Sigmoid colon (tissue), 6 donors: ENCODE measurements at regions not wholly inside any gene's neighbourhood (a gene's known extent, or its start where the extent isn't known, plus 50 kb on each side); places are given as distances from the start of the nearest gene placed in this dataset.
"Not testable (repeated sequence)": the region's sequence is repeated elsewhere in the genome, so short reads cannot be mapped to it uniquely, and the experiment has no call there.

Experiments used
- DNase-seq: peaks from one replicate; pipeline ENCODE4 v3.0.0-alpha.2; 2019
- H3K27ac ChIP-seq, 4 donors: fragments of 200-600 bp; sonication (generic); one replicate each; pipeline ENCODE4 v1.5.1; 2016 to 2019; ENCODE audit warnings: mild to moderate bottlenecking in 1 of 4
- H3K27me3 ChIP-seq, 3 donors: fragments of 200-600 bp; sonication (generic); one replicate each; pipeline ENCODE4 v1.5.1; 2019; ENCODE audit warnings: mild to moderate bottlenecking in 1 of 3
- H3K36me3 ChIP-seq, 4 donors: fragments of 200-600 bp; sonication (generic); one replicate each; pipeline ENCODE4 v1.5.1; 2016 to 2019
- H3K4me1 ChIP-seq, 4 donors: fragments of 200-600 bp; sonication (generic); one replicate each; pipeline ENCODE4 v1.5.1; 2017 to 2019
- H3K4me3 ChIP-seq, 4 donors: fragments of 200-600 bp; sonication (generic); one replicate each; pipeline ENCODE4 v1.5.1; 2017 to 2019; ENCODE audit warnings: mild to moderate bottlenecking in 2 of 4, moderate library complexity in 1 of 4
- H3K9me3 ChIP-seq, 4 donors: fragments of 200-600 bp in 3 of 4; sonication (generic) in 3 of 4; one replicate each; pipeline versions ENCODE4 v1.5.1 to v1.6.1; 2013 to 2019
- CTCF ChIP-seq, 4 experiments: fragments of 450-650 bp in 3 of 4; fragments of 200-600 bp in 1 of 4; IDR thresholded peaks; one replicate each; pipeline ENCODE4 v1.5.1; 2016 to 2019; ENCODE audit warnings: antibody characterized with exemption in 4 of 4, mild to moderate bottlenecking in 3 of 4, moderate library complexity in 2 of 4
- EP300 ChIP-seq, 4 donors: sonication (generic); formaldehyde crosslinking; IDR thresholded peaks; one replicate each; pipeline ENCODE4 v1.6.1; 2017; ENCODE audit warnings: antibody characterized with exemption in 4 of 4
- POLR2A ChIP-seq, 2 donors: fragments of 450-650 bp; IDR thresholded peaks; one replicate each; pipeline ENCODE4 v1.6.1; 2016; ENCODE audit warnings: antibody characterized with exemption in 2 of 2, mild to moderate bottlenecking in 2 of 2, moderate library complexity in 2 of 2
- POLR2AphosphoS5 ChIP-seq, 4 donors: sonication (generic); formaldehyde crosslinking; IDR thresholded peaks; one replicate each; pipeline ENCODE4 v1.6.1; 2017; ENCODE audit warnings: antibody characterized with exemption in 4 of 4
- WGBS, 2 donors: extraction: QIAGEN DNeasy Blood & Tissue Kit; methylation state at CpG; one replicate each; pipeline ENCODE4 v1.1.7; 2013; 5-methylcytosine and 5-hydroxymethylcytosine counted together
- intact Hi-C: fragments of 100-400 bp; cut with DNase I; formaldehyde crosslinking; loops from one replicate; pipeline ENCODE4 v1.15.1; 2023
- donor health status: healthy with polysubstance abuse.
- donor health status: healthy.

DNA sequence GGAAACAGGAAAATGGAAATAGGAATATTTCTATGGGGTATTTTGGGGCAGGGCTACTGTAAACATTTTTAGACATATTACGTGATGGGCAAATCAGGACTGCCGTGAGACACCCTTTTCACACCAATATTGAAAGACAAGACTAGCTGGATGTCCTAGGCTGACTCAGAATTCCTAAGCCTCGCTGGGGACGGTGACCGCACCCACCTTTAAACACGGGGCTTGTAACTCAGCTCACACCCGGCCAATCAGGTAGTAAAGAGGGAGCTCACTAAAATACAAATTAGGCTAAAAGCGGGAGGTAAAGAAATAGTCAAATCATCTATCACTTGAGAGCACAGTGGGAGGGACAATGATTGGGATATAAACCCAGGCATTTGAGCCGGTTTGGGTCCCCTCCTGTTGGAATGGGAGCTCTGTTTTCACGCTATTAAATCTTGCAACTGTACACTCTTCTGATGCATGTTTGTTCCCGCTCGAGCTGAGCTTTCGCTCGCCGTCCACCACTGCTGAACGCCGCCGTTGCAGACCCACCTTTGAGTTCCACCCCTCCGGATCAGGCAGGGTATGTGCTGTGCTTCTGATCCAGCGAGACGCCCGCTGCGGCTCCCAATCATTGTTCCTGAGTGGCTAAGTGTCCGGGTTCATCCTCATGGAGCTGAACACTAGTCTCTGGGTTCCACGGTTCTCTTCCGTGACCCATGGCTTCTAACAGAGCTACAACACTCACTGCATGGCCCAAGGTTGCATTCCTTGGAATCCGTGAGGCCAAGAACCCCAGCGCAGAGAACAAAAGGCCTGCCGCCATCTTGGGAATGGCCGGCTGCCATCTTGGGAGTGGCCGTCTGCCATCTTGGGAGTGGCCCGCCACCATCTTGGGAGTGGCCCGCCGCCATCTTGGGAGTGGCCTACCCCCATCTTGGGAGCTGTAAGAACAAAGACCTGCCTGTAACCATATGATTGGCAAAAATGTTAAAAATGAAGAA, 152.6 kb downstream of the CRLF2 start:
- Histone ChIP-seq H3K4me1 (no peaks in the 10 kb centered on the region), H3K9me3 (peaks cover 0 to 14% (median 10%) of the 10 kb centered on the region in 4 donors), H3K36me3 (no peaks in the 10 kb centered on the region), H3K27me3 (no peaks in the 10 kb centered on the region), H3K27ac (no peak overlapping the region), H3K4me3 (no peak overlapping the region)
- no peak for DNase-seq
- 85 to 89% methylated on average over 34 of the region's 34 CpGs for WGBS, 2 donors
- intact Hi-C loops, result no loop called here
- TF ChIP-seq POLR2A (IDR thresholded peaks at IDR 0.05) (no peak), EP300 (IDR thresholded peaks at IDR 0.05) (no peak), POLR2AphosphoS5 (IDR thresholded peaks at IDR 0.05) (no peak), CTCF (IDR thresholded peaks at IDR 0.05) (no peak)

GRCh38 chrX:1053600-1053999, 158.8 kb downstream of the CRLF2 start:
- H3K36me3 ChIP-seq, H3K4me1 ChIP-seq, intact Hi-C loops, H3K27me3 ChIP-seq, H3K4me3 ChIP-seq, H3K27ac ChIP-seq, DNase-seq: not testable (repeated sequence)
- WGBS, 2 donors, result 75 to 97% methylated on average over 2 of the region's 2 CpGs
- peaks cover 0 to 30% (median 12%) of the 10 kb centered on the region in 4 donors for H3K9me3 ChIP-seq

- no peak for DNase-seq
- H3K4me1 ChIP-seq, result no peaks in the 10 kb centered on the region
Observed at GRCh38 chrX:1053072-1053471, 159.4 kb downstream of the CRLF2 start.

DNA sequence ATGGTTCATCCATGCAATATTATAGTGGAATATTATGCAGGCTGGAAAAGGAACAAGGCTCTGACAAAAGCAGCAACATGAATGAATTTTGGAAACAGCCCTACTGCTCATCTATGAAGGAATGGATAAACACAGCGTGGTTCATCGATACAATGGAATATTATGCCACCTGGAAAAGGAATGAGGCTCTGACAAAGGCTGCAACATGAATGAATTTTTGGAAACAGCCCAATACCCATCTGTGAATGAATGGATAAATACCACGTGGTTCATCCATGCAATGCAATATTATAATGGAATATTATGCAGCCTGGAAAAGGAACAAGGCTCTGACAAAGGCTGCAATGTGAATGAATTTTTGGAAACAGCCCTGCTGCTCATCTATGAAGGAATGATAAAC, 160.4 kb downstream of the CRLF2 start:
- intact Hi-C loops, result no loop called here
- H3K36me3 ChIP-seq, result no peaks in the 10 kb centered on the region
- DNase-seq, result no peak
- H3K27ac ChIP-seq, result no peak overlapping the region
- no peaks in the 10 kb centered on the region for H3K4me1 ChIP-seq
- 89 to 91% methylated on average over 3 of the region's 3 CpGs for WGBS, 2 donors
- H3K9me3 ChIP-seq, result peaks cover 0 to 30% (median 12%) of the 10 kb centered on the region in 4 donors
- no peaks in the 10 kb centered on the region for H3K27me3 ChIP-seq
- no peak overlapping the region for H3K4me3 ChIP-seq
- TF ChIP-seq EP300 (IDR thresholded peaks at IDR 0.05) (no peak), POLR2A (IDR thresholded peaks at IDR 0.05) (no peak), CTCF (IDR thresholded peaks at IDR 0.05) (no peak), POLR2AphosphoS5 (IDR thresholded peaks at IDR 0.05) (no peak)

More at GRCh38 chrX:1053072-1053471, 159.4 kb downstream of the CRLF2 start:
- H3K4me3 ChIP-seq, result no peak overlapping the region
- H3K36me3 ChIP-seq, result no peaks in the 10 kb centered on the region
- intact Hi-C loops, result no loop called here
- no peaks in the 10 kb centered on the region for H3K27me3 ChIP-seq
- TF ChIP-seq POLR2A (IDR thresholded peaks at IDR 0.05), result no peak
- no peak for TF ChIP-seq CTCF (IDR thresholded peaks at IDR 0.05)
- no peak for TF ChIP-seq EP300 (IDR thresholded peaks at IDR 0.05)
- no peak for TF ChIP-seq POLR2AphosphoS5 (IDR thresholded peaks at IDR 0.05)
- no peak overlapping the region for H3K27ac ChIP-seq
- 93% methylated on average over 2 of the region's 2 CpGs for WGBS, 2 donors
- H3K9me3 ChIP-seq, result peaks cover 0 to 30% (median 12%) of the 10 kb centered on the region in 4 donors

DNA sequence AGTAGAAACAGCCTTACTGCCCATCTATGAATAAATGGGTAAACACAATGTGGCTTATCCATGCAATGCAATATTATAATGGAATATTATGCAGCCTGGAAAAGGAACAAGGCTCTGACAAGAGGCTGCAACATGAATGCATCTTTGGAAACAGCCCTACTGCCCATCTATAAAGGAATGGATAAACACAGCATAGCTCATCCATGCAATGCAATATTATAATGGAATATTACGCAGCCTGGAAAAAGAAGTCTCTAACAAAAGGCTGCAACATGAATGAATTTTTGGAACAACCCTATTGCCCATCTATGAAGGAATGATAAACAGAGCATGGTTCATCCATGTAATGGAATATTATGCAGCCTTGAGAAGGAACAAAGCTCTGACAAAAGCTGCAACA, 161.0 kb downstream of the CRLF2 start:
- Histone ChIP-seq H3K27me3 (no peaks in the 10 kb centered on the region), H3K9me3 (peaks cover 0 to 32% (median 12%) of the 10 kb centered on the region in 4 donors), H3K4me3 (no peak overlapping the region), H3K27ac (no peak overlapping the region), H3K36me3 (no peaks in the 10 kb centered on the region), H3K4me1 (no peaks in the 10 kb centered on the region)
- 98 to 100% methylated on average over 1 of the region's 1 CpG for WGBS, 2 donors
- intact Hi-C loops, result no loop called here
- TF ChIP-seq EP300 (IDR thresholded peaks at IDR 0.05) (no peak), POLR2A (IDR thresholded peaks at IDR 0.05) (no peak), POLR2AphosphoS5 (IDR thresholded peaks at IDR 0.05) (no peak)
- no peak for DNase-seq
